H1 (cell line): ENCODE measurements at regions not wholly inside any gene's neighbourhood (a gene's known extent, or its start where the extent isn't known, plus 50 kb on each side); places are given as distances from the start of the nearest gene placed in this dataset.

Source experiments
- EGR1 ChIP-seq: IDR thresholded peaks from 2 replicates; pipeline ENCODE4 v1.6.1; 2011; ENCODE audit warnings: low read depth, low read length, borderline replicate concordance
- NANOG ChIP-seq: IDR thresholded peaks from 2 replicates; pipeline ENCODE4 v1.6.1; 2011; ENCODE audit warnings: low read length, low read depth, mild to moderate bottlenecking, inconsistent platforms; ENCODE audit not compliant: insufficient read depth, poor library complexity, severe bottlenecking
- POU5F1 ChIP-seq: IDR thresholded peaks from 2 replicates; pipeline ENCODE4 v1.6.1; 2011; ENCODE audit warnings: low read depth, mild to moderate bottlenecking, low read length, moderate library complexity
- SAP30 ChIP-seq: fragments of 300-600 bp; sonication (generic); IDR thresholded peaks from 2 replicates; pipeline ENCODE4 v1.7.1; 2012; ENCODE audit warnings: low read length, moderate library complexity, mild to moderate bottlenecking, inconsistent platforms; ENCODE audit not compliant: insufficient read depth, insufficient replicate concordance
- SP4 ChIP-seq: IDR thresholded peaks from 2 replicates; pipeline ENCODE4 v1.6.1; 2012; ENCODE audit warnings: low read length, inconsistent platforms
- TAF1 ChIP-seq: IDR thresholded peaks from 2 replicates; pipeline ENCODE4 v1.6.1; 2011; ENCODE audit warnings: mild to moderate bottlenecking, low read depth, low read length
- TF ChIP-seq, protein P1 (sequence below): IDR thresholded peaks from 2 replicates; pipeline ENCODE4 v1.6.1; 2012; ENCODE audit warnings: low read length, inconsistent platforms

GRCh38 chr14:98963610-98964009 lies 308.4 kb downstream of the BCL11B start (continued):
- TF ChIP-seq SAP30 (no peak), POU5F1 (no peak), SP4 (no peak), EGR1 (no peak), TAF1 (no peak), NANOG (no peak)
- TF ChIP-seq, protein P1, sequence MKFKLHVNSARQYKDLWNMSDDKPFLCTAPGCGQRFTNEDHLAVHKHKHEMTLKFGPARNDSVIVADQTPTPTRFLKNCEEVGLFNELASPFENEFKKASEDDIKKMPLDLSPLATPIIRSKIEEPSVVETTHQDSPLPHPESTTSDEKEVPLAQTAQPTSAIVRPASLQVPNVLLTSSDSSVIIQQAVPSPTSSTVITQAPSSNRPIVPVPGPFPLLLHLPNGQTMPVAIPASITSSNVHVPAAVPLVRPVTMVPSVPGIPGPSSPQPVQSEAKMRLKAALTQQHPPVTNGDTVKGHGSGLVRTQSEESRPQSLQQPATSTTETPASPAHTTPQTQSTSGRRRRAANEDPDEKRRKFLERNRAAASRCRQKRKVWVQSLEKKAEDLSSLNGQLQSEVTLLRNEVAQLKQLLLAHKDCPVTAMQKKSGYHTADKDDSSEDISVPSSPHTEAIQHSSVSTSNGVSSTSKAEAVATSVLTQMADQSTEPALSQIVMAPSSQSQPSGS = no peak
- TF ChIP-seq, all 59 proteins: peak for 0
